HEK293 (cell line): ENCODE measurements at regions not wholly inside any gene's neighbourhood (a gene's known extent, or its start where the extent isn't known, plus 50 kb on each side); places are given as distances from the start of the nearest gene placed in this dataset.

ENCODE experiments used
- CTCF ChIA-PET: fragments of 350-600 bp; formaldehyde crosslinking; extraction: SDS; loops from one replicate; lab custom pipeline; 2021; ENCODE audit warnings: antibody characterized with exemption; lab: Yijun Ruan, JAX
- POLR2A ChIA-PET: fragments of 300-600 bp; formaldehyde crosslinking; extraction: SDS; loops from one replicate; lab custom pipeline; 2020; ENCODE audit warnings: antibody characterized with exemption, inconsistent platforms; lab: Yijun Ruan, JAX
- H3K27ac ChIP-seq: fragments of 200-500 bp; sonication (Bioruptor generic); 2 replicates; pipeline ENCODE4 v1.5.1; 2014; ENCODE audit warnings: low read depth, low read length, control low read depth, inconsistent platforms; ENCODE audit errors: extremely low read depth
- H3K36me3 ChIP-seq, 2 experiments: fragments of 200-500 bp in 1 of 2; sonication (Bioruptor generic) in 1 of 2; 1 replicate in 1 of 2; 2 replicates in 1 of 2; pipeline ENCODE4 v1.5.1; 2014 to 2017; ENCODE audit warnings: inconsistent platforms in 2 of 2, low read length in 2 of 2; ENCODE audit not compliant: control insufficient read depth in 2 of 2, insufficient read depth in 1 of 2
- H3K4me1 ChIP-seq: fragments of 200-500 bp; sonication (Bioruptor generic); 2 replicates; pipeline ENCODE4 v1.5.1; 2014; ENCODE audit warnings: mild to moderate bottlenecking, low read length, inconsistent platforms; ENCODE audit not compliant: control insufficient read depth, insufficient read depth
- H3K4me3 ChIP-seq: 2 replicates; pipeline ENCODE4 v1.5.1; 2011; ENCODE audit warnings: low read depth, mild to moderate bottlenecking, control low read depth, low read length, moderate library complexity
- H3K9me3 ChIP-seq: fragments of 200-500 bp; sonication (Bioruptor generic); 2 replicates; pipeline ENCODE4 v1.5.1; 2014; ENCODE audit warnings: low read depth, low read length, inconsistent platforms; ENCODE audit not compliant: control insufficient read depth, insufficient read depth
- KLF1 ChIP-seq: fragments of 450-650 bp; formaldehyde crosslinking; IDR thresholded peaks from 2 replicates; pipeline ENCODE4 v1.5.1; 2016; ENCODE audit warnings: missing biosample characterization, missing genetic modification characterization
- KLF9 ChIP-seq: fragments of 450-650 bp; formaldehyde crosslinking; IDR thresholded peaks from 2 replicates; pipeline ENCODE4 v1.5.1; 2016; ENCODE audit warnings: missing biosample characterization, missing genetic modification characterization, low read depth
- PATZ1 ChIP-seq: fragments of 450-650 bp; formaldehyde crosslinking; IDR thresholded peaks from 2 replicates; pipeline ENCODE4 v1.5.1; 2016; ENCODE audit warnings: missing biosample characterization, missing genetic modification characterization
- TRIM28 ChIP-seq: IDR thresholded peaks from 2 replicates; pipeline ENCODE4 v1.6.1; 2011; ENCODE audit warnings: low read length, control low read depth, borderline replicate concordance
- WT1 ChIP-seq: fragments of 450-650 bp; formaldehyde crosslinking; IDR thresholded peaks from 2 replicates; pipeline ENCODE4 v1.5.1; 2016; ENCODE audit warnings: missing biosample characterization, missing genetic modification characterization
- ZBTB48 ChIP-seq: fragments of 450-650 bp; formaldehyde crosslinking; IDR thresholded peaks from 2 replicates; pipeline ENCODE4 v1.5.1; 2016; ENCODE audit warnings: missing biosample characterization, missing genetic modification characterization
- ZBTB49 ChIP-seq: fragments of 450-650 bp; formaldehyde crosslinking; IDR thresholded peaks from 2 replicates; pipeline ENCODE4 v1.5.1; 2016; ENCODE audit warnings: missing biosample characterization, missing genetic modification characterization, low read depth
- ZNF138 ChIP-seq: fragments of 450-650 bp; formaldehyde crosslinking; IDR thresholded peaks from 2 replicates; pipeline ENCODE4 v1.5.1; 2016; ENCODE audit warnings: missing biosample characterization, missing genetic modification characterization, borderline replicate concordance
- ZNF169 ChIP-seq: fragments of 450-650 bp; formaldehyde crosslinking; IDR thresholded peaks from 2 replicates; pipeline ENCODE4 v1.5.1; 2016; ENCODE audit warnings: missing biosample characterization, missing genetic modification characterization
- ZNF2 ChIP-seq: fragments of 450-650 bp; formaldehyde crosslinking; IDR thresholded peaks from 2 replicates; pipeline ENCODE4 v1.5.1; 2016; ENCODE audit warnings: missing biosample characterization, missing genetic modification characterization
- ZNF221 ChIP-seq: fragments of 450-650 bp; formaldehyde crosslinking; IDR thresholded peaks from 2 replicates; pipeline ENCODE4 v1.5.1; 2017; ENCODE audit warnings: missing biosample characterization, missing genetic modification characterization, borderline replicate concordance
- ZNF391 ChIP-seq: fragments of 450-650 bp; formaldehyde crosslinking; IDR thresholded peaks from 2 replicates; pipeline ENCODE4 v1.5.1; 2016; ENCODE audit warnings: low read depth, missing biosample characterization, missing genetic modification characterization, borderline replicate concordance
- ZNF449 ChIP-seq: fragments of 450-650 bp; formaldehyde crosslinking; IDR thresholded peaks from 2 replicates; pipeline ENCODE4 v1.5.1; 2017; ENCODE audit warnings: missing biosample characterization, mild to moderate bottlenecking, missing genetic modification characterization, moderate library complexity
- ZNF473 ChIP-seq: fragments of 450-650 bp; formaldehyde crosslinking; IDR thresholded peaks from 2 replicates; pipeline ENCODE4 v1.5.1; 2017; ENCODE audit warnings: missing biosample characterization, missing genetic modification characterization
- ZNF501 ChIP-seq: fragments of 450-650 bp; formaldehyde crosslinking; IDR thresholded peaks from 2 replicates; pipeline ENCODE4 v1.5.1; 2016; ENCODE audit warnings: missing biosample characterization, missing genetic modification characterization
- ZNF548 ChIP-seq: fragments of 450-650 bp; formaldehyde crosslinking; IDR thresholded peaks from 2 replicates; pipeline ENCODE4 v1.5.1; 2016; ENCODE audit warnings: missing biosample characterization, missing genetic modification characterization
- ZNF549 ChIP-seq: fragments of 450-650 bp; IDR thresholded peaks from 2 replicates; pipeline ENCODE4 v1.5.1; 2018; ENCODE audit warnings: missing biosample characterization, missing genetic modification characterization, mild to moderate bottlenecking, inconsistent platforms, moderate library complexity
- ZNF571 ChIP-seq: fragments of 450-650 bp; formaldehyde crosslinking; IDR thresholded peaks from 2 replicates; pipeline ENCODE4 v1.5.0; 2017; ENCODE audit warnings: missing biosample characterization, missing genetic modification characterization
- ZNF585B ChIP-seq: fragments of 450-650 bp; formaldehyde crosslinking; IDR thresholded peaks from 2 replicates; pipeline ENCODE4 v1.5.1; 2016; ENCODE audit warnings: missing biosample characterization, missing genetic modification characterization
- ZNF600 ChIP-seq: fragments of 450-650 bp; formaldehyde crosslinking; IDR thresholded peaks from 2 replicates; pipeline ENCODE4 v1.5.1; 2016; ENCODE audit warnings: missing biosample characterization, missing genetic modification characterization
- ZNF623 ChIP-seq: fragments of 450-650 bp; formaldehyde crosslinking; IDR thresholded peaks from 2 replicates; pipeline ENCODE4 v1.5.1; 2016; ENCODE audit warnings: missing biosample characterization, missing genetic modification characterization
- ZNF626 ChIP-seq: fragments of 450-650 bp; sonication (Bioruptor Pico); formaldehyde crosslinking; IDR thresholded peaks from 2 replicates; pipeline ENCODE4 v1.5.1; 2018; ENCODE audit warnings: missing biosample characterization, missing genetic modification characterization, inconsistent platforms
- ZNF704 ChIP-seq: fragments of 450-650 bp; formaldehyde crosslinking; IDR thresholded peaks from 2 replicates; pipeline ENCODE4 v1.5.1; 2016; ENCODE audit warnings: missing biosample characterization, missing genetic modification characterization
- ZNF791 ChIP-seq: fragments of 450-650 bp; formaldehyde crosslinking; IDR thresholded peaks from 2 replicates; pipeline ENCODE4 v1.5.1; 2016; ENCODE audit warnings: missing biosample characterization, missing genetic modification characterization
- ZSCAN30 ChIP-seq: fragments of 450-650 bp; IDR thresholded peaks from 2 replicates; pipeline ENCODE4 v1.5.1; 2018; ENCODE audit warnings: missing biosample characterization, mild to moderate bottlenecking, missing genetic modification characterization, moderate library complexity
- TF ChIP-seq, protein P1 (sequence below): IDR thresholded peaks from 2 replicates; pipeline ENCODE4 v1.6.1; 2011; ENCODE audit warnings: mild to moderate bottlenecking, low read depth, low read length, borderline replicate concordance
- TF ChIP-seq, protein P2 (sequence below): fragments of 450-650 bp; IDR thresholded peaks from 2 replicates; pipeline ENCODE4 v1.5.1; 2018; ENCODE audit warnings: missing biosample characterization, missing genetic modification characterization
- TF ChIP-seq, protein P3 (sequence below): sonication (generic); formaldehyde crosslinking; IDR thresholded peaks from 2 replicates; pipeline ENCODE4 v1.8.1; 2022; ENCODE audit warnings: mild to moderate bottlenecking, moderate library complexity, missing genetic modification reagents

GRCh38 chr16:85475233-85475632 is 137.9 kb upstream of the GSE1 start:
- Histone ChIP-seq H3K9me3 (no peaks in the 10 kb centered on the region), H3K4me1 (peaks cover 11% of the 10 kb centered on the region), H3K4me3 (no peak overlapping the region), H3K36me3 (no peaks in the 10 kb centered on the region), H3K27ac (no peak overlapping the region)
- ChIA-PET POLR2A (interaction anchor here (0.5 kb wide), 1 partner anchor 22 kb away, joined by 3 read pairs; no protein-coding TSS in a partner anchor), CTCF (no interaction called here)
- TF ChIP-seq ZNF449 (tag by site-specific recombination) (no peak), ZNF623 (tag by site-specific recombination) (no peak), ZBTB48 (tag by site-specific recombination) (no peak), WT1 (tag by site-specific recombination) (no peak), ZNF221 (tag by site-specific recombination) (no peak), ZNF600 (0 out of 2 replicates have a peak, but pooled peaks have one; percentile 31), ZNF791 (tag by site-specific recombination) (no peak), ZNF585B (tag by site-specific recombination) (no peak), ZNF704 (tag by site-specific recombination) (no peak), KLF9 (tag by site-specific recombination) (no peak), ZSCAN30 (tag by site-specific recombination) (no peak), ZNF391 (tag by site-specific recombination) (no peak), ZNF169 (tag by site-specific recombination) (no peak), ZNF548 (no peak), KLF1 (tag by site-specific recombination) (peak; percentile 29; the same call in 1 of the 2 replicates), ZNF138 (tag by site-specific recombination) (no peak), ZNF501 (tag by site-specific recombination) (no peak), ZBTB49 (no peak), PATZ1 (tag by site-specific recombination) (peak; percentile 51), ZNF626 (tag by site-specific recombination) (no peak), ZNF473 (tag by site-specific recombination) (no peak), ZNF571 (no peak), TRIM28 (peak; percentile 22; the same call in 1 of the 2 replicates), ZNF2 (tag by site-specific recombination) (no peak), ZNF549 (tag by site-specific recombination) (no peak)
- TF ChIP-seq, protein P1, sequence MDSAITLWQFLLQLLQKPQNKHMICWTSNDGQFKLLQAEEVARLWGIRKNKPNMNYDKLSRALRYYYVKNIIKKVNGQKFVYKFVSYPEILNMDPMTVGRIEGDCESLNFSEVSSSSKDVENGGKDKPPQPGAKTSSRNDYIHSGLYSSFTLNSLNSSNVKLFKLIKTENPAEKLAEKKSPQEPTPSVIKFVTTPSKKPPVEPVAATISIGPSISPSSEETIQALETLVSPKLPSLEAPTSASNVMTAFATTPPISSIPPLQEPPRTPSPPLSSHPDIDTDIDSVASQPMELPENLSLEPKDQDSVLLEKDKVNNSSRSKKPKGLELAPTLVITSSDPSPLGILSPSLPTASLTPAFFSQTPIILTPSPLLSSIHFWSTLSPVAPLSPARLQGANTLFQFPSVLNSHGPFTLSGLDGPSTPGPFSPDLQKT, result no peak
- TF ChIP-seq, protein P2, sequence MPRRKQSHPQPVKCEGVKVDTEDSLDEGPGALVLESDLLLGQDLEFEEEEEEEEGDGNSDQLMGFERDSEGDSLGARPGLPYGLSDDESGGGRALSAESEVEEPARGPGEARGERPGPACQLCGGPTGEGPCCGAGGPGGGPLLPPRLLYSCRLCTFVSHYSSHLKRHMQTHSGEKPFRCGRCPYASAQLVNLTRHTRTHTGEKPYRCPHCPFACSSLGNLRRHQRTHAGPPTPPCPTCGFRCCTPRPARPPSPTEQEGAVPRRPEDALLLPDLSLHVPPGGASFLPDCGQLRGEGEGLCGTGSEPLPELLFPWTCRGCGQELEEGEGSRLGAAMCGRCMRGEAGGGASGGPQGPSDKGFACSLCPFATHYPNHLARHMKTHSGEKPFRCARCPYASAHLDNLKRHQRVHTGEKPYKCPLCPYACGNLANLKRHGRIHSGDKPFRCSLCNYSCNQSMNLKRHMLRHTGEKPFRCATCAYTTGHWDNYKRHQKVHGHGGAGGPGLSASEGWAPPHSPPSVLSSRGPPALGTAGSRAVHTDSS (tag by site-specific recombination), result no peak
- TF ChIP-seq, protein P3, sequence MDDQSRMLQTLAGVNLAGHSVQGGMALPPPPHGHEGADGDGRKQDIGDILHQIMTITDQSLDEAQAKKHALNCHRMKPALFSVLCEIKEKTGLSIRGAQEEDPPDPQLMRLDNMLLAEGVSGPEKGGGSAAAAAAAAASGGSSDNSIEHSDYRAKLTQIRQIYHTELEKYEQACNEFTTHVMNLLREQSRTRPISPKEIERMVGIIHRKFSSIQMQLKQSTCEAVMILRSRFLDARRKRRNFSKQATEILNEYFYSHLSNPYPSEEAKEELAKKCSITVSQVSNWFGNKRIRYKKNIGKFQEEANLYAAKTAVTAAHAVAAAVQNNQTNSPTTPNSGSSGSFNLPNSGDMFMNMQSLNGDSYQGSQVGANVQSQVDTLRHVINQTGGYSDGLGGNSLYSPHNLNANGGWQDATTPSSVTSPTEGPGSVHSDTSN (CRISPR knock-in tag), result no peak
